Keratinocyte (primary cell): ENCODE measurements at regions not wholly inside any gene's neighbourhood (a gene's known extent, or its start where the extent isn't known, plus 50 kb on each side); places are given as distances from the start of the nearest gene placed in this dataset.

Experiments
- CTCF ChIP-seq, 3 experiments: IDR thresholded peaks in 1 of 3; conservative IDR thresholded peaks in 1 of 3; optimal IDR thresholded peaks in 1 of 3; 2 replicates in 2 of 3; 3 replicates in 1 of 3; pipeline versions ENCODE3 to v1.5.1; 2011; ENCODE audit warnings: low read length in 3 of 3, mild to moderate bottlenecking in 3 of 3, moderate library complexity in 2 of 3, control low read depth in 1 of 3, inconsistent platforms in 1 of 3; ENCODE audit not compliant: insufficient read depth in 2 of 3; ENCODE audit errors: extremely low read depth in 1 of 3
- EZH2 ChIP-seq: IDR thresholded peaks from one replicate; pipeline ENCODE4 v1.6.1; 2012; ENCODE audit warnings: inconsistent platforms, mild to moderate bottlenecking, low read length, moderate library complexity

DNA sequence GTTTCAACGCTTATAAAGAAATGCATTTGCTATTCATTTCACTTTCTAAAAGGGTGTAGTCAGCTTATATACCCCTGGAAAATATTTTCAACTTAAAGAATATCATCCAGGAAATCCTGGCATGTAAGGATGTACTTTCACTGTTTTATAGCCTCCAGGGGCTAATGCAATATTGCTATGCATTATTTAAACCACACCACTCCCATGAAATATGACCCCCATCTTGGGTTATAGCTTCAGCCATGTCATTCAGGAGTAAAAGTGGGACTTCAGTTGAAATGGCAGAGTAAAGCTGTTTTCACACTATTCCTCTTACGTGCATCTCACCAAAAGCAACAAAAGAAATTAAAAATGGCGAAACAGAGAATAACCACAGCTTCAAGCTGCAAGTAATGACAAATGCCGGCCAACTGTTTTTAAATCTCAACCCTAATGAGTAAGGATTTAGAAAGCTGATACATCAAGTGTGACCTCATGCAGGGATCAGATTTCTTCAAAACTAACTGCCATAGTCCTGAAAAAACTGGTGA, 84.5 kb downstream of the COL6A6 start:
- TF ChIP-seq CTCF (optimal IDR thresholded peaks at IDR 0.05 in 1 of 3, IDR thresholded peaks at IDR 0.05 in 1 of 3, conservative IDR thresholded peaks at IDR 0.05 in 1 of 3; ENCODE audit: extremely low read depth in 1 of 3, insufficient read depth in 2 of 3, low read length in 3 of 3) (no peak), EZH2 (no peak)
